ENCODE measurements at regions not wholly inside any gene's neighbourhood (a gene's known extent, or its start where the extent isn't known, plus 50 kb on each side); places are given as distances from the start of the nearest gene placed in this dataset.

- Histone ChIP-seq H3K79me2 (ENCODE audit: control insufficient read depth, insufficient read depth, low read length) (no peaks in the 10 kb centered on the region), H3K27ac (ENCODE audit: insufficient read depth, low read depth, low read length) (no peak overlapping the region), H3K36me3 (ENCODE audit: control insufficient read depth in 2 of 2, extremely low read depth in 1 of 2, insufficient read depth in 2 of 2, low read length in 2 of 2) (no peaks in the 10 kb centered on the region), H3K4me1 (ENCODE audit: control insufficient read depth, extremely low read depth, insufficient read depth, low read length) (no peaks in the 10 kb centered on the region), H3K27me3 (ENCODE audit: control insufficient read depth in 2 of 2, insufficient read depth in 2 of 2, low read length in 2 of 2) (no peaks in the 10 kb centered on the region), H3K4me2 (ENCODE audit: insufficient read depth, low read length) (no peak overlapping the region), H4K20me1 (replicated peaks; ENCODE audit: control insufficient read depth, extremely low read depth, insufficient read depth, low read length) (no peaks in the 10 kb centered on the region), H3K9ac (replicated peaks; ENCODE audit: extremely low read depth, insufficient read depth, low read length) (no peak overlapping the region), H3K4me3 (replicated peaks in 1 of 3; ENCODE audit: insufficient read depth in 1 of 3, low read depth in 1 of 3, low read length in 3 of 3) (no peak overlapping the region), H2AFZ (ENCODE audit: low read depth, low read length) (no peak overlapping the region), H3K9me3 (replicated peaks; ENCODE audit: control insufficient read depth, insufficient read depth, low read length) (no peaks in the 10 kb centered on the region), H3K9me1 (replicated peaks; ENCODE audit: control insufficient read depth, extremely low read depth, insufficient read depth, low read length) (no peaks in the 10 kb centered on the region)
- no peak for TF ChIP-seq JUN (IDR thresholded peaks at IDR 0.05; ENCODE audit: borderline replicate concordance, insufficient read depth, insufficient read length, low read depth)
- TF ChIP-seq GATA2 (IDR thresholded peaks at IDR 0.05; ENCODE audit: insufficient read depth, insufficient read length, low read depth, low read length): no peak
- TF ChIP-seq MAX (IDR thresholded peaks at IDR 0.05; ENCODE audit: insufficient read depth, insufficient read length): no peak
- TF ChIP-seq EZH2 (IDR thresholded peaks at IDR 0.05; ENCODE audit: borderline replicate concordance, low read depth, low read length, severe bottlenecking): no peak
- TF ChIP-seq CTCF (IDR thresholded peaks at IDR 0.05; ENCODE audit: extremely low read depth in 1 of 2, insufficient read depth in 1 of 2, low read depth in 1 of 2, low read length in 2 of 2): no peak
- intact Hi-C loops (cut with micrococcal nuclease): no loop called here
- ChIA-PET POLR2A (no interaction called here), CTCF (no interaction called here)
- dilution Hi-C loops (cut with MboI; ENCODE audit: extremely low pct_ligation_motif_present, low sequenced_read_pairs): no loop called here
- no TSS peak for BruUV-seq (replicated peaks)
- no peak for FAIRE-seq
- DNase-seq (ENCODE audit: low read depth, low spot score): no peak
Measured at GRCh38 chr2:199024224-199024623, 433.5 kb downstream of the SATB2 start.
